Prostate gland (tissue), 2 donors: ENCODE measurements at regions not wholly inside any gene's neighbourhood (a gene's known extent, or its start where the extent isn't known, plus 50 kb on each side); places are given as distances from the start of the nearest gene placed in this dataset.

ENCODE experiments used
- CTCF ChIP-seq, 4 experiments: fragments of 200-600 bp in 2 of 4; fragments of 450-650 bp in 2 of 4; sonication (generic) in 2 of 4; IDR thresholded peaks; 1 replicate in 3 of 4; 2 replicates in 1 of 4; pipeline ENCODE4 v1.5.1; 2016 to 2019; ENCODE audit warnings: antibody characterized with exemption in 4 of 4, mild to moderate bottlenecking in 2 of 4, moderate library complexity in 2 of 4
- POLR2A ChIP-seq: fragments of 450-650 bp; IDR thresholded peaks from one replicate; pipeline ENCODE4 v1.6.1; 2016; ENCODE audit warnings: antibody characterized with exemption, mild to moderate bottlenecking
- POLR2AphosphoS5 ChIP-seq: sonication (generic); formaldehyde crosslinking; IDR thresholded peaks from one replicate; pipeline ENCODE4 v1.6.1; 2017; ENCODE audit warnings: antibody characterized with exemption

GRCh38 chr20:60454491-60454890, 496.3 kb downstream of the CDH26 start:
- TF ChIP-seq POLR2A (no peak), CTCF (IDR thresholded peaks at IDR 0.05) (no peak), POLR2AphosphoS5 (no peak)
